WTC11 (cell line): ENCODE measurements at regions not wholly inside any gene's neighbourhood (a gene's known extent, or its start where the extent isn't known, plus 50 kb on each side); places are given as distances from the start of the nearest gene placed in this dataset.

Experiments
- ESRRA ChIP-seq: sonication (generic); formaldehyde crosslinking; IDR thresholded peaks from 2 replicates; pipeline ENCODE4 v1.8.1; 2022; ENCODE audit warnings: mild to moderate bottlenecking, missing genetic modification reagents, borderline replicate concordance
- MYBL2 ChIP-seq: sonication (generic); formaldehyde crosslinking; IDR thresholded peaks from 2 replicates; pipeline ENCODE4 v1.8.1; 2023; ENCODE audit warnings: mild to moderate bottlenecking, moderate library complexity, missing genetic modification reagents
- TEAD4 ChIP-seq: sonication (generic); formaldehyde crosslinking; IDR thresholded peaks from 2 replicates; pipeline ENCODE4 v1.8.0; 2022; ENCODE audit warnings: mild to moderate bottlenecking, missing genetic modification reagents
- TF ChIP-seq, protein P1 (sequence below): sonication (generic); formaldehyde crosslinking; conservative IDR thresholded peaks from 2 replicates; pipeline ENCODE4 v1.8.1; 2022; ENCODE audit warnings: mild to moderate bottlenecking, missing genetic modification reagents
- TF ChIP-seq, protein P2 (sequence below): sonication (generic); formaldehyde crosslinking; IDR thresholded peaks from 2 replicates; pipeline ENCODE4 v1.8.0; 2022; ENCODE audit warnings: mild to moderate bottlenecking, missing genetic modification reagents
- TF ChIP-seq, protein P3 (sequence below): fragments of 200-600 bp; IDR thresholded peaks from 2 replicates; pipeline ENCODE4 v1.8.0; 2022; ENCODE audit warnings: antibody characterized with exemption
- TF ChIP-seq, protein P4 (sequence below): sonication (generic); formaldehyde crosslinking; IDR thresholded peaks from 2 replicates; pipeline ENCODE4 v1.8.1; 2022; ENCODE audit warnings: mild to moderate bottlenecking, moderate library complexity, missing genetic modification reagents
- TF ChIP-seq, protein P5 (sequence below): sonication (generic); formaldehyde crosslinking; IDR thresholded peaks from 2 replicates; pipeline ENCODE4 v1.8.1; 2023; ENCODE audit warnings: mild to moderate bottlenecking, missing genetic modification reagents, moderate library complexity

DNA sequence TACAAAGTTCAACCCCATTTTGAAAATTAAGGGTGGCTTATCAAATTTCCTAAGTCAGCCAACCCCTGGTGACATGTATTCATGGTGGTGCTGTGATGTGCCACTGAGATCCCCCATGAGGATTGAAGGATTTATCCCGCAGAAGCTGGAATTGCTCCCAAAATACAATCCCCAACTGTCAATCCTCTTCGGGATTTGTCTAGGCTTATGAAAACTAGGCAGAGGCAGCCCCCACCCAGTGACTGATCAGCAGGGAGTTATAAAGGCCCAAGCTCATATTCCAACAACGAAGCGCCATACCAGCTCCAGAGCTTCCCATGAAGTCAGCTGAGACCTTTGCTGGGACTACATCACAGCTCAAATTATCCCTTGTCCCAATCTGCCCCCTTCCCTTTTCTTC lies 316.0 kb downstream of the ENC1 start:
- TF ChIP-seq, protein P1, sequence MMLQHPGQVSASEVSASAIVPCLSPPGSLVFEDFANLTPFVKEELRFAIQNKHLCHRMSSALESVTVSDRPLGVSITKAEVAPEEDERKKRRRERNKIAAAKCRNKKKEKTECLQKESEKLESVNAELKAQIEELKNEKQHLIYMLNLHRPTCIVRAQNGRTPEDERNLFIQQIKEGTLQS (CRISPR knock-in tag): no peak
- TF ChIP-seq, protein P2, sequence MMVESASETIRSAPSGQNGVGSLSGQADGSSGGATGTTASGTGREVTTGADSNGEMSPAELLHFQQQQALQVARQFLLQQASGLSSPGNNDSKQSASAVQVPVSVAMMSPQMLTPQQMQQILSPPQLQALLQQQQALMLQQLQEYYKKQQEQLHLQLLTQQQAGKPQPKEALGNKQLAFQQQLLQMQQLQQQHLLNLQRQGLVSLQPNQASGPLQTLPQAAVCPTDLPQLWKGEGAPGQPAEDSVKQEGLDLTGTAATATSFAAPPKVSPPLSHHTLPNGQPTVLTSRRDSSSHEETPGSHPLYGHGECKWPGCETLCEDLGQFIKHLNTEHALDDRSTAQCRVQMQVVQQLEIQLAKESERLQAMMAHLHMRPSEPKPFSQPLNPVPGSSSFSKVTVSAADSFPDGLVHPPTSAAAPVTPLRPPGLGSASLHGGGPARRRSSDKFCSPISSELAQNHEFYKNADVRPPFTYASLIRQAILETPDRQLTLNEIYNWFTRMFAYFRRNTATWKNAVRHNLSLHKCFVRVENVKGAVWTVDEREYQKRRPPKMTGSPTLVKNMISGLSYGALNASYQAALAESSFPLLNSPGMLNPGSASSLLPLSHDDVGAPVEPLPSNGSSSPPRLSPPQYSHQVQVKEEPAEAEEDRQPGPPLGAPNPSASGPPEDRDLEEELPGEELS (CRISPR knock-in tag): no peak
- TF ChIP-seq MYBL2 (CRISPR knock-in tag): no peak
- TF ChIP-seq, protein P3, sequence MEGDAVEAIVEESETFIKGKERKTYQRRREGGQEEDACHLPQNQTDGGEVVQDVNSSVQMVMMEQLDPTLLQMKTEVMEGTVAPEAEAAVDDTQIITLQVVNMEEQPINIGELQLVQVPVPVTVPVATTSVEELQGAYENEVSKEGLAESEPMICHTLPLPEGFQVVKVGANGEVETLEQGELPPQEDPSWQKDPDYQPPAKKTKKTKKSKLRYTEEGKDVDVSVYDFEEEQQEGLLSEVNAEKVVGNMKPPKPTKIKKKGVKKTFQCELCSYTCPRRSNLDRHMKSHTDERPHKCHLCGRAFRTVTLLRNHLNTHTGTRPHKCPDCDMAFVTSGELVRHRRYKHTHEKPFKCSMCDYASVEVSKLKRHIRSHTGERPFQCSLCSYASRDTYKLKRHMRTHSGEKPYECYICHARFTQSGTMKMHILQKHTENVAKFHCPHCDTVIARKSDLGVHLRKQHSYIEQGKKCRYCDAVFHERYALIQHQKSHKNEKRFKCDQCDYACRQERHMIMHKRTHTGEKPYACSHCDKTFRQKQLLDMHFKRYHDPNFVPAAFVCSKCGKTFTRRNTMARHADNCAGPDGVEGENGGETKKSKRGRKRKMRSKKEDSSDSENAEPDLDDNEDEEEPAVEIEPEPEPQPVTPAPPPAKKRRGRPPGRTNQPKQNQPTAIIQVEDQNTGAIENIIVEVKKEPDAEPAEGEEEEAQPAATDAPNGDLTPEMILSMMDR: no peak
- TF ChIP-seq, protein P4, sequence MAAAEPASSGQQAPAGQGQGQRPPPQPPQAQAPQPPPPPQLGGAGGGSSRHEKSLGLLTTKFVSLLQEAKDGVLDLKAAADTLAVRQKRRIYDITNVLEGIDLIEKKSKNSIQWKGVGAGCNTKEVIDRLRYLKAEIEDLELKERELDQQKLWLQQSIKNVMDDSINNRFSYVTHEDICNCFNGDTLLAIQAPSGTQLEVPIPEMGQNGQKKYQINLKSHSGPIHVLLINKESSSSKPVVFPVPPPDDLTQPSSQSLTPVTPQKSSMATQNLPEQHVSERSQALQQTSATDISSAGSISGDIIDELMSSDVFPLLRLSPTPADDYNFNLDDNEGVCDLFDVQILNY (CRISPR knock-in tag): no peak
- TF ChIP-seq ESRRA (CRISPR knock-in tag): no peak
- no peak for TF ChIP-seq TEAD4 (CRISPR knock-in tag)
- TF ChIP-seq, protein P5, sequence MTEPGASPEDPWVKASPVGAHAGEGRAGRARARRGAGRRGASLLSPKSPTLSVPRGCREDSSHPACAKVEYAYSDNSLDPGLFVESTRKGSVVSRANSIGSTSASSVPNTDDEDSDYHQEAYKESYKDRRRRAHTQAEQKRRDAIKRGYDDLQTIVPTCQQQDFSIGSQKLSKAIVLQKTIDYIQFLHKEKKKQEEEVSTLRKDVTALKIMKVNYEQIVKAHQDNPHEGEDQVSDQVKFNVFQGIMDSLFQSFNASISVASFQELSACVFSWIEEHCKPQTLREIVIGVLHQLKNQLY (CRISPR knock-in tag): no peak
